SIG-M5 treated with dmso at 0.1 percent for 504 hours (cell line): ENCODE measurements at regions not wholly inside any gene's neighbourhood (a gene's known extent, or its start where the extent isn't known, plus 50 kb on each side); places are given as distances from the start of the nearest gene placed in this dataset.
"Not testable (repeated sequence)": the region's sequence is repeated elsewhere in the genome, so short reads cannot be mapped to it uniquely, and the experiment has no call there.

ENCODE experiments used
- DNase-seq: peaks from one replicate; lab custom pipeline; 2025; ENCODE audit not compliant: unreplicated experiment; lab: John Stamatoyannopoulos, UW

- no peak for DNase-seq
These were observed 1140.4 kb downstream of the RPIA start for GRCh38 chr2:89831641-89832498.

- no peak for DNase-seq
These were observed 1141.8 kb downstream of the RPIA start for GRCh38 chr2:89833116-89833779.

DNA sequence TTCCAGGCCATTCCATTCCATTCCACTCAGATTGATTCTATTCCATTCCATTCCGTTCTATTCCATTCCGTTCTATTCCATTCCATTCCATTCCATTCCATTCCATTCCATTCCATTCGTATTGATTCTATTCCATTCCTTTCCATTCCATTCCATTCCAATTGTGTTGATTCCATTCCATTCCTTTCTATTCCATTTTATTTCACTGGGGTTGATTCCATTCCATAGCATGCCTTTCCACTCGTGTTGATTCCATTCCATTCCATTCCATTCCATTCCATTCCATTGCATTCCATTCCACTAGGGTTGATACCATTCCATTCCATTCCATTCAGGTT is 1142.3 kb downstream of the RPIA start:
- DNase-seq: no peak

- no peak for DNase-seq
These were observed 1142.8 kb downstream of the RPIA start for GRCh38 chr2:89834306-89834705.

GRCh38 chr2:89836326-89836725 is 1144.9 kb downstream of the RPIA start:
- not testable (repeated sequence) for DNase-seq

DNA sequence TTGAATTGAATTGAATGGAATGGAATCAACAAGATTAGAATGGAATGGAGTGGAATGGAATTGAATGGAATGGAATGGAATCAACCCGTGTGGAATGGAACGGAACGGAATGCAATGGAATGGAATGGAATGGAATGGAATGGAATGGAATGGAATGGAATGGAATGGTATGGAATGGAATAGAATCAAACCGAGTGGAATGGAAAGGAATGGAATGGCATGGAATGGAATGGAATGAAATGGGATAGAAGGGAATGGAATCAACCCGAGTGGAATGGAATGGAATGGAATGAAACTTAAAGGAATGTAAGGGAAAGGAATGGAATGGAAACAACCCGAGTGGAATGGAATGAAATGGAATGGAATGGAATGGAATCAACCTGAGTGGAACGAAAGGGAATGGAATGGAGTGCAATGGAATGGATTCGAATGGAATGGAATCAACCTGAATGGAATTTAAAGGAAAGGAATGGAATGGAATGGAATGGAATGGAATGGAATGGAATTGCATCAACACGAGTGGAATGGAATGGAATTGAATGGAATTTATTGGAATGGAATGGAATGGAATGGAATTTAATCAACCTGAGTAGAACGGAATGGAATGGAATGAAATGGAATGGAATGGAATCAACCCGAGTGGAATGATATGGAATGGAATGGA is 1146.6 kb downstream of the RPIA start:
- DNase-seq: no peak

GRCh38 chr2:89840175-89840574 is 1148.7 kb downstream of the RPIA start:
- DNase-seq: not testable (repeated sequence)

GRCh38 chr2:89840781-89841475 is 1149.5 kb downstream of the RPIA start:
- DNase-seq: not testable (repeated sequence)

DNA sequence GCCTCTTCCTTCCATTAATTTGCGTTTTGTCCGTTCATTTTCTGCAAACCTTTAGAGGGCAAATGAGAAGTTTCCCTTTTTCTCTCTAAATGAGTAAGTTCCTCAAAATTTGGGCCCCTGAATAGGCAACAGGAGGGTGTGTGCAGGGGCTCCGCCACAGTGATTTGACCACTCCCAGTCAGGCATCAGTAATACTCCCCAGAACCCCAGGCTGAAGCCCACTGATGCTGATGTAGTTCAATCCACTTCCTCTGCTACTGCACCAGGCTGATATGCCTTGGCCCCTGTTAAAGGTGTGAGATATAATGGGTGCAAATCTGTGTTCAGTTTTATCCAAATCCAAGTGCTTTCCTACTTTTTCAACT is 1150.0 kb downstream of the RPIA start:
- DNase-seq: no peak

DNA sequence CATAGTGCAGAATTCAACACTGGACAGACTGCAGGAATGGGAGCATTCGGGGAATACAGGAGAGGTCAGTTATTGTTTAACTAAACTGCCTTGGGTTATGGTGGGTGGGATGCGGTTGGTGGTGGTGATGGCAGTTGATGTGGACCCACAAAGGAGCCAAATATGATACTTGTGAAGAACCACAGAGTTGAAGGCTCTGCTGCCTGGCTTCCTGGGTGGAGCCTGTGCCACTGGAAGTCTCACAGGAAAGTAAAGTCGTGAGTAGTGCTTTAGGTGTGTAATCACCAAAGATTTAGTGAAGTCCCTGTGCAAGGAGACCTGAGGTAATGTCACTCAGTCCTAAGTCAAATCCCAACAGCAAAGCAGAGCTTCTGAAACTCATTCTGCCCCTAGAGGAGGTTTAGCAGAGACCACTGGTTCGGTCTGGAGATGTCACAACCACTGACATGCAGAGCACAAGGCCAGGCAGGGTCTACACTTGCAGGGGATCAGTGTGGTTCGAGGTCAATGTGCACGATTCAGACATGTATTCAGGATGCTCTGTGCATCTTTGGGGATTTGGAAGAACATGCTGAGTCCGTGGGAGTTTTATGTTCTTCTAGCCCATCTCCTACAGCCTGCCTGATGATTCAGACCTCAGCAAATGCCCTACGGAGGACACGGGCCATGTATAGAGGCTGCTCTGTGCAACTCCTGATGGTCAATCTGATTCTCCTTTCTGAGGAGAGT is 1150.9 kb downstream of the RPIA start:
- no peak for DNase-seq

DNA sequence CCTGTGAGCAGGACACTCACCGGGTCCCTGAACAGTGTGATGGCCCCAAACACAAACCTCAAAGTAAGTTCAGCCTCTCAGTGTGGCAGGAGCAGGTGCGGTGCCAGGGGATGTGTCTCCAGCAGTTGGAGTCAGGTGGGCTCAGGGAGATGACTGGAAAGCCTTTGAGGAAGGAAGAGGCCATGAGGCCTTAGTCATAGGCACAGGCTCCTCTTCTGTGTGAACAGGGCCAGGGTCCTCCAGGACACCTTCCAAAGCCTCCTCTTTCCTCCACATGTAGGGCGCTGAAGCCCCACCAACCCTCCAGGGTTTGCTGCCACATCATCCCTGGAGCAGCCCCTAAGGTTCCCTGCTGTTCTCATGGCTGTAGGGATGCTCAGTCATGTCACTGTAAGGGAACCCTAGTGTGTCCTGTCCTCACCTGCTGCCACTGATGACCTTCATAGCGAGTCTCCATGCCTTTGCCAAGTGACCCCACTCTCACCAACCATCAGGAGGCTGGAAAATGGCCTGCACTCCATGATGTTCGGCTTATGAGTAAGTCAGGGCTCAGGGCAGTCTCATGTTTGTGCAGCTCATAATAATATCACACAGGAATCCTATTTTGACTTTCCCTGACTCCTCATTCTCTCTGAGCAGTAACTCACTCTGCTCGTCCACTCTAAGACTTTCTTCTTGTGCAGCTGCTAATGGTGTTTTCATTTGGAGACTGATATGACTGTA is 1152.9 kb downstream of the RPIA start:
- no peak for DNase-seq

DNA sequence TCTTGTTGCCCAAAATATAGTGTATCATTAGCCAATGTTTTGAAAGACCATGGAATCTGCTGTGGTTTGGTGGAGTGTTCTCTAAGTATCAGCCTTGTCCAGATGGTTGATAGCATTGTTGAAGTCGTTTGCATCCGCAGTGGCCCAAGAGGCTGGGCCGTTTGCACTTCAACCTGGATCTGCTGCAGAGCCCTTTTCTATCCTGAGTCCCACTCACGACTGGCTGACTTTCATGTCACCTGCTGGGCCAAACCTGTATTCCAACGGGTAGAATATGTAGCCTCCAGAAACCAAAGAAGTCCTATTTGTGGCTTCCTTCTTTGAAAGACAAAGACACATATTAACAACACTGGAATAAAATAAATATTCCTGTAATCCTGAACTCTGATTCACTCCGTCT is 1154.1 kb downstream of the RPIA start:
- DNase-seq: no peak

GRCh38 chr2:89848114-89848513 is 1156.6 kb downstream of the RPIA start:
- no peak for DNase-seq

GRCh38 chr2:89848763-89849368 is 1157.4 kb downstream of the RPIA start:
- DNase-seq: no peak

GRCh38 chr2:89849731-89850130 is 1158.3 kb downstream of the RPIA start:
- no peak for DNase-seq

DNA sequence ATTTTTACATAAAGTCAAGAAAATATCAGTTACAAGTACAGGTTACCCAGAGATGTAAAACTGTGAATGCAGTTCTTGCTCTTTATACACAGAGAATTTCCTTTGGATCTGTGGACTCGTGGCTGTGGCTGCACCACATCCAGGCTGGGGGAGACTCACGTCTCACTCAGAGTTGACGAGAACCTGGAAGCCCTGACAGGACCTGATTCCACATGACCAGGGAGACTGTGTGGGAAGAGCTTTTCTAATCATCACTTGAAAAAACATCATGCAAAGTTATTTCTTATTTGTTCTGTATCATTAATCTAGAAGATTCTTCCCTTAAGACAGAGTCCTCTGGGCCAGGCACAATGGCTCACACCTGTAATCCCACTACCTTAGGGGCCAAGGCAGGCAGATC is 1159.0 kb downstream of the RPIA start:
- no peak for DNase-seq

GRCh38 chr2:89850881-89851582 is 1159.6 kb downstream of the RPIA start:
- DNase-seq: no peak

DNA sequence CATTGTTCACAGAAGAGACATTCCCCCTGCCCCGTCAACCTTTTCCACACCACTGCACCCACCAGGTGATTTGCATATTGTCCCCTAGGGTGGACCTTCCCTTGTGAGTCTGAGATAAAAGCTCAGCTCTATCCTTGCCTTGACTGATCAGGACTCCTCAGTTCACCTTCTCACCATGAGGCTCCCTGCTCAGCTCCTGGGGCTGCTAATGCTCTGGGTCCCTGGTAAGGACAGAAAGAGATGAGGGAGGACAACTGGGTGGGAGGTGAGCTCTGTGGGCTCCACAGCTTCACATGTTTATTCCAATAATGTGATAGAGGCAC is 1160.1 kb downstream of the RPIA start:
- DNase-seq: no peak

DNA sequence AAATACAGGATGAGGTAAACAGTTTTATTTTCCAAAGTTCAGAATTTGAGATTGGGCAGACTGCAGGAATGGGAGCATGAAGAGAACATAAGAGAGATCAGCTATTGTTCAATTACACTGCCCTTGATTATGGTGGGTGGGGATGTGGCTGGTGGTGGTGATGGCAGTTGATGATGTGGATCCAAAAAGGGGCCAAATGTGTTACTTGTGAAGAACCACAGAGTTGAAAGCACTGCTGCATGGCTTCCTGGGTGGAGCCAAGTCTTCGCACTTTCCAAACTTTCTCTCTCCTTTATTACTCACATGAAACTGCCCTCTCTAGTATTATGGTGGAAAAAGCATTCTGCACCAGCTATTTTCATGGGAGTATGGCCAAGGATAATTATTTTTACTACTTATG is 1162.0 kb downstream of the RPIA start:
- DNase-seq: not testable (repeated sequence)
